Caco-2 (cell line): ENCODE measurements at regions not wholly inside any gene's neighbourhood (a gene's known extent, or its start where the extent isn't known, plus 50 kb on each side); places are given as distances from the start of the nearest gene placed in this dataset.
A peak's percentile ranks its signal among the peaks of the same experiment; 100 is the strongest.

Experiments
- BruUV-seq: library from RNA; stranded (reverse); fragments of 400-500 nt; replicated peaks from 2 replicates; lab custom pipeline; 2021; lab: Mats Ljungman, UMichigan
- CTCF ChIA-PET: fragments of 300-600 bp; sonication (Branson Sonifier 250); formaldehyde crosslinking; loops from one replicate; lab custom pipeline; 2022; ENCODE audit warnings: antibody characterized with exemption; lab: Charles Lee
- POLR2A ChIA-PET: fragments of 300-600 bp; sonication (Branson Sonifier 250); formaldehyde crosslinking; loops from one replicate; lab custom pipeline; 2022; ENCODE audit warnings: antibody characterized with exemption; lab: Charles Lee
- DNase-seq, 2 experiments: peaks; one replicate each; pipeline versions ENCODE4 v3.0.0 to v3.0.0-alpha.2; 2020 to 2022
- H3K27me3 ChIP-seq: replicated peaks from 2 replicates; pipeline ENCODE4 v1.6.0; 2011; ENCODE audit warnings: low read length; ENCODE audit not compliant: control insufficient read depth, insufficient read depth
- H3K36me3 ChIP-seq: 2 replicates; pipeline ENCODE4 v1.5.1; 2011; ENCODE audit warnings: low read length; ENCODE audit not compliant: control insufficient read depth, insufficient read depth
- H3K4me1 ChIP-seq: fragments of 250-450 bp; sonication (Bioruptor Pico); 2 replicates; pipeline ENCODE4 v1.5.1; 2020; ENCODE audit warnings: mild to moderate bottlenecking
- H3K4me3 ChIP-seq: 2 replicates; pipeline ENCODE4 v1.5.1; 2011; ENCODE audit warnings: low read depth, mild to moderate bottlenecking, control low read depth, low read length
- H3K9me3 ChIP-seq: fragments of 250-450 bp; sonication (Bioruptor Pico); 2 replicates; pipeline ENCODE4 v1.5.1; 2020; ENCODE audit warnings: mild to moderate bottlenecking, moderate library complexity
- H3K27ac Mint-ChIP-seq: one replicate; pipeline ENCODE4 v1.8.0; 2022; ENCODE audit warnings: mixed read lengths; ENCODE audit not compliant: unreplicated experiment
- H3K27me3 Mint-ChIP-seq: one replicate; pipeline ENCODE4 v1.8.0; 2022; ENCODE audit warnings: mixed read lengths; ENCODE audit not compliant: insufficient read depth, unreplicated experiment
- H3K36me3 Mint-ChIP-seq: one replicate; pipeline ENCODE4 v1.8.0; 2022; ENCODE audit warnings: mild to moderate bottlenecking, mixed read lengths; ENCODE audit not compliant: insufficient read depth, unreplicated experiment
- H3K4me1 Mint-ChIP-seq: one replicate; pipeline ENCODE4 v1.8.0; 2022; ENCODE audit warnings: low read depth, mixed read lengths; ENCODE audit not compliant: unreplicated experiment
- H3K4me3 Mint-ChIP-seq: one replicate; pipeline ENCODE4 v1.8.0; 2022; ENCODE audit warnings: mild to moderate bottlenecking, moderate library complexity, mixed read lengths; ENCODE audit not compliant: unreplicated experiment
- H3K9me3 Mint-ChIP-seq: one replicate; pipeline ENCODE4 v1.8.0; 2022; ENCODE audit warnings: mixed read lengths; ENCODE audit not compliant: unreplicated experiment
- intact Hi-C: fragments of 100-400 bp; cut with micrococcal nuclease; formaldehyde crosslinking; loops from one replicate; pipeline ENCODE4 v1.10.0; 2022; ENCODE audit not compliant: unreplicated experiment
- TF ChIP-seq, protein P1 (sequence below), 2 experiments: fragments of 200-600 bp in 1 of 2; IDR thresholded peaks; 1 replicate in 1 of 2; 2 replicates in 1 of 2; pipeline versions ENCODE4 v1.5.1 to v1.8.0; 2011 to 2022; ENCODE audit warnings: antibody characterized with exemption in 1 of 2, control low read depth in 1 of 2, inconsistent platforms in 1 of 2, low read depth in 1 of 2, low read length in 1 of 2, mild to moderate bottlenecking in 1 of 2, moderate library complexity in 1 of 2; ENCODE audit not compliant: insufficient read depth in 1 of 2, severe bottlenecking in 1 of 2, unreplicated experiment in 1 of 2

DNA sequence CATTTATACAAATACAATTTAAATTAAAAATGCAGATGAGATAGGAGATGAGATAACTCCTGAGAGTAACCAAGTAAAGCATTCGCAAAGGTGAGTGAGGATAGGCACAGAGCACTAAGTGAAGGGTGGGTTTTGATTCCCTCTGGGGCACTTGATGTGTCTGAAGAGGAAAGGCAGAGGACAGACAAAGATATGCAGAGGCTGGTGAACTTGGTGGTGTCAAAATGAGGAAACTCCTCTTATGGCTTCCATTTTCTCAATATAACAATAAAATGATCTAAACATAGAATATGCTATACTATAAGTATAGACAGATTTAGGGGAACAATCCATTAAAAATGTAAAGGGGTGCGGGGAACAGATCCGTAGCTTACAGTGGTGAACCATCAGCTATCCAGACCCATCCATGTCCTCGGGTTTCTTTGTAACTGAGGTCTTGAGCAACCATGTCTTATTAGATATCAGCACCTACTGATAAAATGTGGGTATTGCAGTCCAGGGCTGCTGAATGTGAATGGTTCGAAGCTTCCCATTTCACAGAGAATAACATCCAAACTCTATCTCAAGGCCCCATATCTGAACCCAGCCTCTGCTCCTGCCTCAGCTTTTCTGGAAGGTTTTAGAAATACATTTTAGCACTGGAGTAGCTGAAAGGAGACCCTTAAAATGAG, 73.9 kb upstream of the SLC10A2 start:
- Histone ChIP-seq H3K4me1 (no peaks in the 10 kb centered on the region), H3K27me3 (no peaks in the 10 kb centered on the region), H3K4me3 (no peak overlapping the region), H3K9me3 (no peaks in the 10 kb centered on the region), H3K36me3 (no peaks in the 10 kb centered on the region)
- H3K4me1 Mint-ChIP-seq, result peaks cover 7% of the 10 kb centered on the region
- H3K4me3 Mint-ChIP-seq, result no peak overlapping the region
- peak in 1 of 2 experiments; percentile 30 for DNase-seq
- BruUV-seq, result no TSS peak
- POLR2A ChIA-PET, result no interaction called here
- no peaks in the 10 kb centered on the region for H3K9me3 Mint-ChIP-seq
- no peak overlapping the region for H3K27ac Mint-ChIP-seq
- CTCF ChIA-PET, result interaction anchor here (0.9 to 1.7 kb wide), 3 partner anchors 9 to 269 kb away, joined by 3 to 24 read pairs (median 6); no protein-coding TSS in a partner anchor
- TF ChIP-seq, protein P1, sequence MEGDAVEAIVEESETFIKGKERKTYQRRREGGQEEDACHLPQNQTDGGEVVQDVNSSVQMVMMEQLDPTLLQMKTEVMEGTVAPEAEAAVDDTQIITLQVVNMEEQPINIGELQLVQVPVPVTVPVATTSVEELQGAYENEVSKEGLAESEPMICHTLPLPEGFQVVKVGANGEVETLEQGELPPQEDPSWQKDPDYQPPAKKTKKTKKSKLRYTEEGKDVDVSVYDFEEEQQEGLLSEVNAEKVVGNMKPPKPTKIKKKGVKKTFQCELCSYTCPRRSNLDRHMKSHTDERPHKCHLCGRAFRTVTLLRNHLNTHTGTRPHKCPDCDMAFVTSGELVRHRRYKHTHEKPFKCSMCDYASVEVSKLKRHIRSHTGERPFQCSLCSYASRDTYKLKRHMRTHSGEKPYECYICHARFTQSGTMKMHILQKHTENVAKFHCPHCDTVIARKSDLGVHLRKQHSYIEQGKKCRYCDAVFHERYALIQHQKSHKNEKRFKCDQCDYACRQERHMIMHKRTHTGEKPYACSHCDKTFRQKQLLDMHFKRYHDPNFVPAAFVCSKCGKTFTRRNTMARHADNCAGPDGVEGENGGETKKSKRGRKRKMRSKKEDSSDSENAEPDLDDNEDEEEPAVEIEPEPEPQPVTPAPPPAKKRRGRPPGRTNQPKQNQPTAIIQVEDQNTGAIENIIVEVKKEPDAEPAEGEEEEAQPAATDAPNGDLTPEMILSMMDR (IDR thresholded peaks at IDR 0.05; ENCODE audit: insufficient read depth in 1 of 2, low read depth in 1 of 2, low read length in 1 of 2, severe bottlenecking in 1 of 2, unreplicated experiment in 1 of 2), result peak; percentile 51 to 61
- intact Hi-C loops, result loop anchor here (1.0 kb wide), 2 partner anchors 224 to 270 kb away; no protein-coding TSS in a partner anchor
- H3K27me3 Mint-ChIP-seq, result peaks cover 10% of the 10 kb centered on the region
- H3K36me3 Mint-ChIP-seq, result no peaks in the 10 kb centered on the region

GRCh38 chr13:103134271-103134670, 68.1 kb upstream of the SLC10A2 start:
- Mint-ChIP-seq H3K4me3 (no peak overlapping the region), H3K9me3 (no peaks in the 10 kb centered on the region), H3K27ac (no peak overlapping the region), H3K27me3 (no peaks in the 10 kb centered on the region), H3K4me1 (no peaks in the 10 kb centered on the region), H3K36me3 (no peaks in the 10 kb centered on the region)
- Histone ChIP-seq H3K27me3 (no peaks in the 10 kb centered on the region), H3K4me3 (no peak overlapping the region), H3K4me1 (no peaks in the 10 kb centered on the region), H3K36me3 (no peaks in the 10 kb centered on the region), H3K9me3 (no peaks in the 10 kb centered on the region)
- no peak for DNase-seq
- BruUV-seq, result no TSS peak
- TF ChIP-seq, protein P1 (IDR thresholded peaks at IDR 0.05; ENCODE audit: insufficient read depth in 1 of 2, low read depth in 1 of 2, low read length in 1 of 2, severe bottlenecking in 1 of 2, unreplicated experiment in 1 of 2), result no peak
- CTCF ChIA-PET, result no interaction called here
- intact Hi-C loops, result no loop called here
- POLR2A ChIA-PET, result no interaction called here

GRCh38 chr13:103133556-103133955, 67.3 kb upstream of the SLC10A2 start:
- H3K36me3 Mint-ChIP-seq, result no peaks in the 10 kb centered on the region
- H3K4me1 Mint-ChIP-seq, result no peaks in the 10 kb centered on the region
- H3K9me3 Mint-ChIP-seq, result no peaks in the 10 kb centered on the region
- Histone ChIP-seq H3K4me1 (no peaks in the 10 kb centered on the region), H3K27me3 (no peaks in the 10 kb centered on the region), H3K9me3 (no peaks in the 10 kb centered on the region), H3K4me3 (no peak overlapping the region), H3K36me3 (no peaks in the 10 kb centered on the region)
- no TSS peak for BruUV-seq
- ChIA-PET CTCF (interaction anchor here (0.5 kb wide), 1 partner anchor 225 kb away, joined by 3 read pairs; no protein-coding TSS in a partner anchor), POLR2A (no interaction called here)
- intact Hi-C loops, result no loop called here
- TF ChIP-seq, protein P1 (IDR thresholded peaks at IDR 0.05; ENCODE audit: insufficient read depth in 1 of 2, low read depth in 1 of 2, low read length in 1 of 2, severe bottlenecking in 1 of 2, unreplicated experiment in 1 of 2), result no peak
- no peak for DNase-seq
- no peaks in the 10 kb centered on the region for H3K27me3 Mint-ChIP-seq
- no peak overlapping the region for H3K4me3 Mint-ChIP-seq
- no peak overlapping the region for H3K27ac Mint-ChIP-seq
